Endothelial cell of umbilical vein (primary cell): ENCODE measurements at regions not wholly inside any gene's neighbourhood (a gene's known extent, or its start where the extent isn't known, plus 50 kb on each side); places are given as distances from the start of the nearest gene placed in this dataset.

Experiments used
- BruUV-seq: library from RNA; stranded (reverse); fragments of 400-500 nt; replicated peaks from 2 replicates; lab custom pipeline; 2021; lab: Mats Ljungman, UMichigan
- CTCF ChIA-PET: fragments of 300-600, 350-600 bp; sonication (Branson Sonifier 250); formaldehyde crosslinking; loops from one replicate; lab custom pipeline; 2021; ENCODE audit warnings: antibody characterized with exemption, inconsistent platforms; lab: Charles Lee
- POLR2A ChIA-PET: fragments of 300-600, 350-600 bp; sonication (Branson Sonifier 250); formaldehyde crosslinking; loops from one replicate; lab custom pipeline; 2021; ENCODE audit warnings: antibody characterized with exemption, inconsistent platforms; lab: Charles Lee
- DNase-seq: peaks from one replicate; pipeline ENCODE4 v3.0.0-alpha.2; 2011; ENCODE audit warnings: low read depth, low spot score
- FAIRE-seq: peaks from 2 replicates; lab custom pipeline; 2011; peaks lifted over from hg19 to GRCh38; lab: Jason Lieb, UNC
- H2AFZ ChIP-seq: 2 replicates; pipeline ENCODE4 v1.6.0; 2012; ENCODE audit warnings: low read depth, low read length, control low read depth, inconsistent platforms
- H3K27ac ChIP-seq: 2 replicates; pipeline ENCODE4 v1.5.1; 2011; ENCODE audit warnings: low read depth, mild to moderate bottlenecking, control low read depth, low read length, moderate library complexity; ENCODE audit not compliant: insufficient read depth
- H3K27me3 ChIP-seq, 2 experiments: 2 replicates each; pipeline versions ENCODE4 v1.6.0 to v1.6.1; 2011; ENCODE audit warnings: low read length in 2 of 2, mixed read lengths in 1 of 2; ENCODE audit not compliant: control insufficient read depth in 2 of 2, insufficient read depth in 2 of 2
- H3K36me3 ChIP-seq, 2 experiments: 2 replicates in 1 of 2; 3 replicates in 1 of 2; pipeline ENCODE4 v1.5.1; 2011; ENCODE audit warnings: low read length in 2 of 2, mild to moderate bottlenecking in 1 of 2, moderate library complexity in 1 of 2; ENCODE audit not compliant: control insufficient read depth in 2 of 2, insufficient read depth in 2 of 2; ENCODE audit errors: extremely low read depth in 1 of 2
- H3K4me1 ChIP-seq: 3 replicates; pipeline ENCODE4 v1.5.1; 2011; ENCODE audit warnings: mild to moderate bottlenecking, low read length; ENCODE audit not compliant: control insufficient read depth, insufficient read depth; ENCODE audit errors: extremely low read depth
- H3K4me2 ChIP-seq: 2 replicates; pipeline ENCODE4 v1.6.1; 2011; ENCODE audit warnings: low read length, control low read depth, mixed read lengths; ENCODE audit not compliant: insufficient read depth
- H3K4me3 ChIP-seq, 3 experiments: fragments of 200-600 bp in 1 of 3; sonication (generic), shearing (Covaris generic) in 1 of 3; replicated peaks in 1 of 3; 2 replicates each; pipeline ENCODE4 v1.5.1; 2011 to 2016; ENCODE audit warnings: control low read depth in 3 of 3, low read length in 3 of 3, mild to moderate bottlenecking in 2 of 3, inconsistent platforms in 1 of 3, low read depth in 1 of 3, moderate library complexity in 1 of 3; ENCODE audit not compliant: insufficient read depth in 1 of 3
- H3K79me2 ChIP-seq: 2 replicates; pipeline ENCODE4 v1.6.0; 2012; ENCODE audit warnings: low read length, inconsistent platforms; ENCODE audit not compliant: control insufficient read depth, insufficient read depth
- H3K9ac ChIP-seq: replicated peaks from 2 replicates; pipeline ENCODE3; 2011; ENCODE audit warnings: low read length, control low read depth; ENCODE audit not compliant: insufficient read depth; ENCODE audit errors: extremely low read depth
- H3K9me1 ChIP-seq: replicated peaks from 3 replicates; pipeline ENCODE4 v1.6.0; 2011; ENCODE audit warnings: mild to moderate bottlenecking, low read length; ENCODE audit not compliant: control insufficient read depth, insufficient read depth; ENCODE audit errors: extremely low read depth
- H3K9me3 ChIP-seq: replicated peaks from 2 replicates; pipeline ENCODE4 v1.5.1; 2012; ENCODE audit warnings: low read length, inconsistent platforms; ENCODE audit not compliant: control insufficient read depth, insufficient read depth
- H4K20me1 ChIP-seq: replicated peaks from 2 replicates; pipeline ENCODE3; 2011; ENCODE audit warnings: mild to moderate bottlenecking, low read length; ENCODE audit not compliant: control insufficient read depth, insufficient read depth; ENCODE audit errors: extremely low read depth
- CTCF ChIP-seq, 2 donors: IDR thresholded peaks; 1 replicate in 1 of 2; 2 replicates in 1 of 2; pipeline ENCODE4 v1.5.1; 2011; ENCODE audit warnings: low read length in 2 of 2, mild to moderate bottlenecking in 2 of 2, moderate library complexity in 2 of 2, control low read depth in 1 of 2, inconsistent platforms in 1 of 2, low read depth in 1 of 2; ENCODE audit not compliant: insufficient read depth in 1 of 2; ENCODE audit errors: extremely low read depth in 1 of 2
- EZH2 ChIP-seq: IDR thresholded peaks from 2 replicates; pipeline ENCODE4 v1.6.1; 2012; ENCODE audit warnings: borderline replicate concordance, low read depth, mild to moderate bottlenecking, moderate library complexity, low read length, inconsistent platforms; ENCODE audit not compliant: severe bottlenecking
- JUN ChIP-seq: IDR thresholded peaks from 2 replicates; pipeline ENCODE4 v1.6.1; 2011; ENCODE audit warnings: borderline replicate concordance, low read depth; ENCODE audit not compliant: insufficient read length, insufficient read depth
- MAX ChIP-seq: IDR thresholded peaks from 2 replicates; pipeline ENCODE4 v1.6.1; 2011; ENCODE audit not compliant: insufficient read depth, insufficient read length
- MYC ChIP-seq: IDR thresholded peaks from one replicate; pipeline ENCODE4 v1.6.1; 2011; ENCODE audit warnings: mild to moderate bottlenecking, low read depth, low read length
- POLR2A ChIP-seq: IDR thresholded peaks from 2 replicates; pipeline ENCODE4 v1.6.1; 2012; ENCODE audit warnings: low read depth, mild to moderate bottlenecking, control low read depth, low read length
- POLR2AphosphoS5 ChIP-seq: IDR thresholded peaks from 2 replicates; pipeline ENCODE4 v1.6.1; 2012; ENCODE audit warnings: low read depth, mild to moderate bottlenecking, control low read depth, low read length, moderate library complexity; ENCODE audit not compliant: insufficient read depth
- dilution Hi-C: fragments of 300-500 bp; cut with MboI; formaldehyde crosslinking; loops from one replicate; pipeline ENCODE4 v1.15.0; 2019; ENCODE audit warnings: low sequenced_read_pairs; ENCODE audit not compliant: extremely low pct_ligation_motif_present
- intact Hi-C: fragments of 100-400 bp; cut with micrococcal nuclease; formaldehyde crosslinking; loops from one replicate; pipeline ENCODE4 v1.10.0; 2022

GRCh38 chr12:83536496-83536895 lies 849.8 kb downstream of the TMTC2 start:
- FAIRE-seq (no peak), DNase-seq (no peak)
- dilution Hi-C loops: no loop called here
- no peaks in the 10 kb centered on the region for H3K4me1 ChIP-seq
- H3K9me3 ChIP-seq: no peaks in the 10 kb centered on the region
- BruUV-seq: no TSS peak
- no peaks in the 10 kb centered on the region for H3K9me1 ChIP-seq
- no peak overlapping the region for H3K9ac ChIP-seq
- TF ChIP-seq MAX: no peak
- no peak overlapping the region for H2AFZ ChIP-seq
- no peak overlapping the region for H3K4me2 ChIP-seq
- no peaks in the 10 kb centered on the region for H3K79me2 ChIP-seq
- no peak overlapping the region for H3K4me3 ChIP-seq
- H3K27me3 ChIP-seq: no peaks in the 10 kb centered on the region
- no peak overlapping the region for H3K27ac ChIP-seq
- H3K36me3 ChIP-seq: no peaks in the 10 kb centered on the region
- no peaks in the 10 kb centered on the region for H4K20me1 ChIP-seq
- ChIA-PET CTCF (no interaction called here), POLR2A (no interaction called here)
- intact Hi-C loops: no loop called here

GRCh38 chr12:83528571-83528970 lies 841.9 kb downstream of the TMTC2 start:
- Histone ChIP-seq H3K79me2 (no peaks in the 10 kb centered on the region), H3K27me3 (no peaks in the 10 kb centered on the region), H2AFZ (no peak overlapping the region), H4K20me1 (no peaks in the 10 kb centered on the region), H3K9me1 (no peaks in the 10 kb centered on the region), H3K36me3 (no peaks in the 10 kb centered on the region), H3K9me3 (no peaks in the 10 kb centered on the region), H3K4me1 (no peaks in the 10 kb centered on the region), H3K4me2 (no peak overlapping the region), H3K27ac (no peak overlapping the region), H3K4me3 (no peak overlapping the region), H3K9ac (no peak overlapping the region)
- ChIA-PET CTCF (no interaction called here), POLR2A (no interaction called here)
- dilution Hi-C loops (no loop called here), intact Hi-C loops (no loop called here)
- TF ChIP-seq MAX: no peak
- TF ChIP-seq POLR2A: no peak
- TF ChIP-seq CTCF (IDR thresholded peaks at IDR 0.05; ENCODE audit: extremely low read depth in 1 of 2, insufficient read depth in 1 of 2, low read depth in 1 of 2, low read length in 2 of 2): no peak
- TF ChIP-seq EZH2: no peak
- TF ChIP-seq JUN: no peak
- TF ChIP-seq MYC: no peak
- TF ChIP-seq POLR2AphosphoS5: no peak
- no TSS peak for BruUV-seq
- FAIRE-seq (no peak), DNase-seq (no peak)
